Activated T-cell treated with anti-CD3 and anti-CD28 coated beads for 24 hours (primary cell): ENCODE measurements at regions not wholly inside any gene's neighbourhood (a gene's known extent, or its start where the extent isn't known, plus 50 kb on each side); places are given as distances from the start of the nearest gene placed in this dataset.
"Not testable (repeated sequence)": the region's sequence is repeated elsewhere in the genome, so short reads cannot be mapped to it uniquely, and the experiment has no call there.

ENCODE experiments used
- DNase-seq: peaks from one replicate; pipeline ENCODE4 v3.0.0-alpha.2; 2020; ENCODE audit warnings: low read depth

- no peak for DNase-seq
Measured at GRCh38 chr3:118512301-118512700, 522.3 kb downstream of the IGSF11 start.

- DNase-seq, result no peak
Measured at GRCh38 chr3:118525077-118525476, 509.6 kb downstream of the IGSF11 start.

GRCh38 chr3:118526758-118527513, 507.7 kb downstream of the IGSF11 start:
- DNase-seq, result no peak

GRCh38 chr3:118527514-118528044, 507.1 kb downstream of the IGSF11 start:
- no peak for DNase-seq

GRCh38 chr3:118529554-118529953, 505.1 kb downstream of the IGSF11 start:
- DNase-seq, result no peak

- DNase-seq, result no peak
Measured at GRCh38 chr3:118530350-118530922, 504.2 kb downstream of the IGSF11 start.

- not testable (repeated sequence) for DNase-seq
Measured at GRCh38 chr3:118530927-118531356, 503.7 kb downstream of the IGSF11 start.

- DNase-seq, result no peak
Measured at GRCh38 chr3:118531816-118532215, 502.8 kb downstream of the IGSF11 start.

GRCh38 chr3:118533676-118534075, 501.0 kb downstream of the IGSF11 start:
- no peak for DNase-seq

- DNase-seq, result no peak
Measured at GRCh38 chr3:118534519-118534918, 500.1 kb downstream of the IGSF11 start.

GRCh38 chr3:118536764-118537163, 497.9 kb downstream of the IGSF11 start:
- DNase-seq, result no peak

- no peak for DNase-seq
Measured at GRCh38 chr3:118537454-118537853, 497.2 kb downstream of the IGSF11 start.

GRCh38 chr3:118538187-118538586, 496.5 kb downstream of the IGSF11 start:
- DNase-seq, result no peak

- not testable (repeated sequence) for DNase-seq
Measured at GRCh38 chr3:118539820-118540447, 494.7 kb downstream of the IGSF11 start.

GRCh38 chr3:118540448-118540821, 494.2 kb downstream of the IGSF11 start:
- DNase-seq, result not testable (repeated sequence)

- DNase-seq, result no peak
Measured at GRCh38 chr3:118540826-118541225, 493.8 kb downstream of the IGSF11 start.

- DNase-seq, result no peak
Measured at GRCh38 chr3:118541796-118542195, 492.9 kb downstream of the IGSF11 start.

GRCh38 chr3:118543832-118544231, 490.8 kb downstream of the IGSF11 start:
- DNase-seq, result no peak

- DNase-seq, result no peak
Measured at GRCh38 chr3:118544458-118544857, 490.2 kb downstream of the IGSF11 start.

GRCh38 chr3:118548434-118548833, 486.2 kb downstream of the IGSF11 start:
- DNase-seq, result no peak

- DNase-seq, result no peak
Measured at GRCh38 chr3:118550122-118550521, 484.5 kb downstream of the IGSF11 start.

- DNase-seq, result no peak
Measured at GRCh38 chr3:118550556-118550955, 484.1 kb downstream of the IGSF11 start.
